Forelimb muscle (tissue), 1 donor: ENCODE measurements at regions not wholly inside any gene's neighbourhood (a gene's known extent, or its start where the extent isn't known, plus 50 kb on each side); places are given as distances from the start of the nearest gene placed in this dataset.
"Not testable (repeated sequence)": the region's sequence is repeated elsewhere in the genome, so short reads cannot be mapped to it uniquely, and the experiment has no call there.

Experiments
- DNase-seq: peaks from one replicate; pipeline ENCODE4 v3.0.0-alpha.2; 2013; ENCODE audit warnings: low read depth

DNA sequence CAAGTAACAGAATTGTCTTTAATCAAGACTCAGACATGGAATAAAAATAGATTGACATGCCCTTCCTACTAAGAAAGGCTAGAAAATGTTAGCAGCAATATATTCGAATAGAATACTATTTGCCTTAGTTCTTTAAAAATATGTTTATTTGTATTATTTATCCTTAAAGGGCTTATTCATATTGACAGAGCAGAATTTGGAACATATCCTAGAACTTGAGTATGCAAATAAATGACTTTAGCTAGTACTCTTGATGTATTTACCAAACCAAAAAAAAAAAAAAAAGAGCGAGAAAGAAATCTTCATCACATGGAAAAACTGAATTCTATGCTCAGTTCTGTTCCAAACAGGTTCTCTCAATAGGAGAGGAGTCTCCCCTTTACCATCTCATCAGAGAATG is 68.9 kb upstream of the PPARGC1A start:
- DNase-seq = no peak

DNA sequence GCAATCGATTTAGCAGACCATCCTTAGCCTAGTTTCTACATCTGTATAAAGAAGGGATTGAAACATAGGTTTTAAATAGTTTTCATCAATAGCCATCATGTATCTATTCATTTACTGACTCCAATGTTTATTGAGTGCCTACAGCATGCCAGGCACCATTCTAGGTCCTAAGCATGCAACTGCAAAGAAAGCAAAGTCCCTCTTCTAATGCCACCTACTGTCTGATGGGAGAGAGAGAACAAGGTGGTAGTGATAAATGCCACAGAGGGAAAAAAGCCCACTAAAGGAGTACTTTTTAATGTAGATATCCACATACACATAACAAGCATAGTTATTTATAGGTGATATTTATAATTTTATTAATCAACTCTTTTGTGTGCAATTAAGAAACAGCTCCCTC is 67.6 kb upstream of the PPARGC1A start:
- DNase-seq = no peak

DNA sequence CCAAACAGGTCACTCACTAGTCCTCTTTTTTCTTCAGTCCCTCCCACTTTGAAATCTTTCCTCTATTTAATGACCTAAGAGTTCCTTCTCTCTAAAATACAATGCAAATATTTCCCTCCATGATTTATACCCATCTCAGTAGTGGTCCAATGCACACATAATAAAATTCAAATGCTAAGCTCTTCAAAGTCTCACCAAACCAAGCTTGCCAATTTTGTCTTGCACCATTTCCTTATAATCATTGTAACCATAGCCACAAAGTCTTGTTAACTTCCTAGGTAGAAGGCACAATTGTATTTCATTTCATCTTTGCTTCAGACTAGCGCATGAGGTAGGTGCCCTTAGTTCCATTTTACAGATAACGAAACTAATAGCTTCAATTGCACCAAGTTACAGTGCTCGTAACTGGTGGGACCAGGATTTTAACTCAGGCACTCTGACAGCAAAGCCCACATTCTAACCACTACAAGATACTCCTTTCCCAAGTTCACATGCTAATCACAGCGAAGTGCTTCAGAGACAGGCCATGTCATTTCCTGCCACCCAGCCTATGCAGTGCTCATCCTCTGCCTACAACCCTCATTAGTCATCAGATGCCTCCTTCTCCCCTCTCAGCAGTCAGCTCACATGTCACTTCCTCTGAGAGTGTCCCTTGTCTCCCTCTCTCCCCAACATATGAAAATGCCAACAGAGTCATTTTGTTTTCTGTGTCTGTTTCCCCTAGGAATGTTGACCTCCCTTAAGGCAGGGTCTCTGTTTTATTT is 66.9 kb upstream of the PPARGC1A start:
- no peak for DNase-seq

DNA sequence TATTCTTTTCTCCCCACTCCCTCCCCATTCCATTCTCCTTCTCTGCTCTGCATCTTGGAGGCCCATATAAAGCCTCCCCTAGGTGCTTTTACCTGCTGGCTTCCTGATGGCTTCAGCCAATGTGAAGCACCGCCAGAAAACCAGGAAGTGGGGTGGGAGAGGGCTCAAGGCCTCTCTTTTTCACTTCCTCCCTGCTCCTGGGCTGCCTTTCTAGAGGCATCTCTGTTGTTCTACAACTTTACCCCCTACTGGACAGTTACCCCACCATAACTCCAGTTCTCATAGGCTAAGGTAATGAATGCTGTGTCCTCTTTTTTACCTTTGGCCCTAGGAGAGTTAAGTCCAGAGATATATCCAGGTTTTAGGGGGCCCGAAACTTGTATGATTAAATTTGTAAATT is 62.4 kb upstream of the PPARGC1A start:
- no peak for DNase-seq

DNA sequence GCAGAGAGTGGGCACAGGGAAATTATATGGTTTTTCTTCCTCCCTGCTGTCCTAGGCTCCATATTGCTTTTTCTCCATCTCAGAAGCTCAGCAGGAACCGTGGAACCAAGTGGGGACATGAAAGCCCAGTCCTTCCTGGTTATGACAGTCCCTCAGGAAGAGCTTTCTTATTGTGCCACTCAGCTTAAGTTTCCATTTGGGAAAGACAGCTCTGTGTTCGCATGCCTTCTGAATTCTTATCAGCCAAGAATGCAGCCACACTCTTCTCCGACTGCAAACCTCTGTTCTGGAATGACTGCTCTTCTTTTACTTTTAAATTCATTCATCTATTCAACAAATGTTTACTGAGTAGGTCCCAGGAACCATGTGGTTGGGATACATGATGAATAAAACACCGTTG is 58.0 kb upstream of the PPARGC1A start:
- no peak for DNase-seq

DNA sequence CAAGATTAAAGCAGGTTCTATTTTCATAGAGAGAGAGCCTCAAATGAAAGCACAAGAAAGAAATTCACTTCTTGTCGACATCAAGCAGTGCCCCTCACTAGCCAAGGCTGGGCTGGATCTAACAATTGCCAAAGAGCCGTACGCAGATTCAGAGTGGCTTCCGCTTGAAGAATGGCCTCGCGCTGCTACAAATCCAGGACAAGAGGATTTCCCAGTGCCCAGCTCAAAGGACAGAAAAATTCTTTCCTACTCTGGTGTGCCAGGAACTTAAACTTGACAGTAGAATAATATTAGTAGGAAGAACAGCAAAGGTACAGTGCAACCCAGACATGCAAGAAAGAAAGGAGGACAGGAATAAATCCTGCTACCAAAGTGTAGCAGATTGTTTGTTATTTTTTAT is 56.5 kb upstream of the PPARGC1A start:
- no peak for DNase-seq

DNA sequence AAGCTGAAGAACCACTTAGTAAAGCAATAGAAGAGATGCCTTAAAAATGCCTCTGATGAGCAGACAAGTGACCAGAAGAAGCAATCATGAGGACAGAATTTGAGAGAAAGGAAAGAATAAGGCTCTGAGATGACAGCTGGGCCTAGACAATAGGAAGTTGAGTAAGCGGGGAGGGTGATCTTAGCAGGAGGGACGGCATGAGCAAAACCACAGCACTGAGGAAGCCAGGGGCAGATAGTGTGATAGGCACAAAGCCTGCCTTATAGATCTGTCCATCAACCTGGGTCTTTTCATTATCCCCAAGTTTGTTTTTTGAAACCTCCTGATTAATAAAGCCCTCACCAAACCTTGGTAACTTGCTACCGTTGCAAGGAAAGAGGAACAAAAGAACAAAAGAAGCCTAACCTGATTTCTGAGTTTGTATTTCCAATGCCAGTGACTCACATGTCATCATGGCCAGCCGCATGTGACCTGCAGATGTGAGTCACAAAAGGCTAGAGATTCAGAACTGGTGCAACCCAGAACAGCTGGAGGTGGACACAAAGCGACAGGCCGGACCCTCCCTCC is 55.7 kb upstream of the PPARGC1A start:
- no peak for DNase-seq

DNA sequence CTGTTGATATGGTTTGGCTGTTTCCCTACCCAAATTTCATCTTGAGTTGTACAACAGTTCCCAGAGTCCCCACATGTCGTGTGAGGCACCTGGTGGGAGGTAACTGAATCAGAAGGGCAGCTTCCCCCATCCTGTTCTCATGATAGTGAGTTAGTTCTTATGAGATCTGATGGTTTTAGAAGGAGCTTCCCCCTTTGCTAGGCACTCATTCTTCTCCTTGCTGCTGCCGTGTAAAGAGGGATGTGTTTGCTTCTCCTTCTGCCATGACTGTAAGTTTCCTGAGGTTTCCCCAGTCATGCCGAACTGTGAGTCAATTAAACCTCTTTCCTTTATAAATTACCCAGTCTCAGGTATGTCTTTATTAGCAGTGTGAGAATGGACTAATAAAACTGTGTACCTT is 54.7 kb upstream of the PPARGC1A start:
- not testable (repeated sequence) for DNase-seq

DNA sequence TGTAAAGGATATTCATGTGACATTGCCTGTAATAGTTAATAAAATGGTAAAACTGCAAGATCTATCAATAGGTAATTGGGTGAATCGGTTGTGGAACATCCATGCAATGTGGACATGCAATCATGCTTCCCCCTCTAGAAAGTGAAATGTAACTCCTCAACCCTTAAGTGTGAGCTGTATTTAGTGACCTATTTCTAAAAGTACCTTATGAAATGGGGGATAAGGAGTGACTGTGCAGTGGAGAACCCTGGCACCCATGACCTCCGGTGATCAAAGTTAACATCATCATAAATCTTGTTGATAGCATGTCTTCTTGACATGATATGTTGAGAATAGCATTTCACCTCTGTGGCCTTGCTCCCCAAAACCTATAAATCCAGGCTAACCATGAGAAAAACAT is 53.6 kb upstream of the PPARGC1A start:
- DNase-seq = no peak

DNA sequence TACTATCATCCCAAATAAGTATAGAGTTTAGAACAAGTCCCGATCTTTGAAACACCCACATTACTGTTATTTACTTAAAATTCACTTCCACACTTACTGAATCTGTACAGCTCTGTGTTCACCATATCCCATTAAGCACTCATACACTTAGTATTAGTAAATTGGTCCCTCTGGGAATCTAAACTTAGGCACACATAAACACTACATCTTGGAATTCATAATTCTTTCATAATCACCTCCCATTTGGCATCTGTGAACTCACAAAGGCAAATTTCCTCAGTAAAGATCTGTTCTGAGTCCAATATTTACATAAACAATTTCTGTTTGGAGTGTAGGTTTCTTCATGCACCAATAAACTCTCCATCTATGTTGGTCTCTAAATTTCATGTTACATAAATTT is 52.6 kb upstream of the PPARGC1A start:
- no peak for DNase-seq
